HepG2 (cell line): ENCODE measurements at regions not wholly inside any gene's neighbourhood (a gene's known extent, or its start where the extent isn't known, plus 50 kb on each side); places are given as distances from the start of the nearest gene placed in this dataset.

Source experiments
- DDIT3 ChIP-seq: sonication (generic); formaldehyde crosslinking; IDR thresholded peaks from 2 replicates; pipeline ENCODE4 v1.4.0; 2020; ENCODE audit warnings: mild to moderate bottlenecking, missing genetic modification reagents
- ETV6 ChIP-seq: sonication (generic); formaldehyde crosslinking; conservative IDR thresholded peaks from 2 replicates; pipeline ENCODE4 v1.4.0; 2020; ENCODE audit warnings: missing genetic modification reagents
- GLI4 ChIP-seq: sonication (generic); formaldehyde crosslinking; IDR thresholded peaks from 2 replicates; pipeline ENCODE4 v1.5.1; 2020; ENCODE audit warnings: missing genetic modification reagents, mild to moderate bottlenecking, moderate library complexity, borderline replicate concordance
- HMG20A ChIP-seq: IDR thresholded peaks from 2 replicates; pipeline ENCODE4 v1.6.1; 2016; ENCODE audit warnings: borderline replicate concordance
- IKZF4 ChIP-seq: sonication (generic); formaldehyde crosslinking; IDR thresholded peaks from 2 replicates; pipeline ENCODE4 v1.5.1; 2020; ENCODE audit warnings: borderline replicate concordance, mild to moderate bottlenecking, low read depth, missing genetic modification reagents; ENCODE audit errors: not compliant biosample characterization
- KAT2B ChIP-seq: fragments of 150-350 bp; IDR thresholded peaks from 2 replicates; pipeline ENCODE4 v1.6.1; 2014; ENCODE audit warnings: low read depth, low read length, borderline replicate concordance
- KLF16 ChIP-seq, 2 experiments: sonication (generic) in 1 of 2; formaldehyde crosslinking in 1 of 2; IDR thresholded peaks; 2 replicates each; pipeline versions ENCODE4 v1.6.1 to v1.8.0; 2016 to 2023; ENCODE audit warnings: missing genetic modification reagents in 2 of 2, missing compliant biosample characterization in 1 of 2
- NFYB ChIP-seq: sonication (generic); formaldehyde crosslinking; IDR thresholded peaks from 2 replicates; pipeline ENCODE4 v1.4.0; 2020; ENCODE audit warnings: missing genetic modification reagents
- RORA ChIP-seq: sonication (generic); formaldehyde crosslinking; IDR thresholded peaks from 2 replicates; pipeline ENCODE4 v1.5.0; 2020; ENCODE audit warnings: mild to moderate bottlenecking, missing genetic modification reagents, moderate library complexity
- SSRP1 ChIP-seq: IDR thresholded peaks from 2 replicates; pipeline ENCODE4 v1.6.1; 2016; ENCODE audit warnings: control low read depth
- TEAD3 ChIP-seq: optimal IDR thresholded peaks from 2 replicates; pipeline ENCODE3; 2016; ENCODE audit warnings: borderline replicate concordance
- ZBTB3 ChIP-seq: sonication (generic); formaldehyde crosslinking; IDR thresholded peaks from 2 replicates; pipeline ENCODE4 v1.4.0; 2020; ENCODE audit warnings: low read depth, mild to moderate bottlenecking, moderate library complexity, missing genetic modification reagents, borderline replicate concordance
- ZBTB40 ChIP-seq, 2 experiments: fragments of 450-650 bp in 1 of 2; sonication (generic) in 1 of 2; formaldehyde crosslinking in 1 of 2; IDR thresholded peaks; 2 replicates each; pipeline versions ENCODE4 v1.6.1 to v1.8.0; 2016 to 2022; ENCODE audit warnings: antibody characterized with exemption in 1 of 2, mild to moderate bottlenecking in 1 of 2, missing genetic modification reagents in 1 of 2
- ZHX1 ChIP-seq: sonication (generic); formaldehyde crosslinking; IDR thresholded peaks from 2 replicates; pipeline ENCODE4 v1.8.1; 2022; ENCODE audit warnings: low read depth, mild to moderate bottlenecking, missing genetic modification reagents
- ZNF564 ChIP-seq: sonication (generic); formaldehyde crosslinking; IDR thresholded peaks from 2 replicates; pipeline ENCODE4 v1.8.1; 2023; ENCODE audit warnings: mild to moderate bottlenecking, missing genetic modification reagents
- ZNF781 ChIP-seq: sonication (generic); formaldehyde crosslinking; IDR thresholded peaks from 2 replicates; pipeline ENCODE4 v1.5.1; 2020; ENCODE audit warnings: borderline replicate concordance, mild to moderate bottlenecking, missing genetic modification reagents; ENCODE audit errors: not compliant biosample characterization
- ZNF784 ChIP-seq: sonication (generic); formaldehyde crosslinking; IDR thresholded peaks from 2 replicates; pipeline ENCODE4 v1.5.1; 2020; ENCODE audit warnings: missing genetic modification reagents, mild to moderate bottlenecking, borderline replicate concordance

- peak; percentile 73; the same call in 1 of the 2 replicates for TF ChIP-seq ZNF784
- 0 out of 4 replicates have a peak, but pooled peaks of 1 of the 2 experiments have one; percentile 2 for TF ChIP-seq KLF16 (CRISPR knock-in tag; IDR thresholded peaks at IDR 0.05)
- no peak for TF ChIP-seq RORA (CRISPR knock-in tag)
- TF ChIP-seq HMG20A (CRISPR knock-in tag), result no peak
- no peak; the same call in 1 of the 2 replicates for TF ChIP-seq ZNF564 (CRISPR knock-in tag)
- TF ChIP-seq TEAD3 (CRISPR knock-in tag), result no peak
- TF ChIP-seq ZBTB3 (CRISPR knock-in tag), result no peak
- TF ChIP-seq GLI4 (CRISPR knock-in tag), result no peak
- no peak for TF ChIP-seq KAT2B
- no peak for TF ChIP-seq ZBTB40 (IDR thresholded peaks at IDR 0.05)
- no peak for TF ChIP-seq ZBTB40 (CRISPR knock-in tag; IDR thresholded peaks at IDR 0.05)
- peak; percentile 23 for TF ChIP-seq ZNF781
- TF ChIP-seq ZHX1 (CRISPR knock-in tag), result no peak
- TF ChIP-seq IKZF4 (CRISPR knock-in tag), result no peak
- TF ChIP-seq ETV6 (CRISPR knock-in tag), result 0 out of 2 replicates have a peak, but pooled peaks have one; percentile 29
- no peak for TF ChIP-seq NFYB (CRISPR knock-in tag)
- TF ChIP-seq DDIT3 (CRISPR knock-in tag), result no peak
- 0 out of 2 replicates have a peak, but pooled peaks have one; percentile 6 for TF ChIP-seq SSRP1 (CRISPR knock-in tag)
Measured at GRCh38 chr6:1228754-1229191, 83.1 kb upstream of the FOXQ1 start (continued).
